Breast epithelium (tissue), 4 donors: ENCODE measurements at regions not wholly inside any gene's neighbourhood (a gene's known extent, or its start where the extent isn't known, plus 50 kb on each side); places are given as distances from the start of the nearest gene placed in this dataset.

Experiments used
- DNase-seq, 2 donors: peaks; one replicate each; pipeline ENCODE4 v3.0.0-alpha.2; 2019; ENCODE audit warnings: low spot score in 2 of 2
- H3K27ac ChIP-seq, 2 donors: fragments of 200-600 bp; sonication (generic) in 1 of 2; one replicate each; pipeline ENCODE4 v1.5.1; 2016 to 2019; ENCODE audit warnings: mild to moderate bottlenecking in 1 of 2
- H3K27me3 ChIP-seq, 2 donors: fragments of 200-600 bp; sonication (generic) in 1 of 2; one replicate each; pipeline versions ENCODE4 v1.5.1 to v1.6.0; 2017 to 2019; ENCODE audit warnings: control low read depth in 1 of 2, mild to moderate bottlenecking in 1 of 2
- H3K36me3 ChIP-seq: fragments of 200-600 bp; one replicate; pipeline ENCODE4 v1.5.1; 2019
- H3K4me1 ChIP-seq, 2 donors: fragments of 200-600 bp; sonication (generic); one replicate each; pipeline ENCODE4 v1.5.1; 2016 to 2019; ENCODE audit warnings: control low read depth in 1 of 2
- H3K4me3 ChIP-seq, 3 donors: fragments of 200-600 bp; sonication (generic); 1 replicate in 2 of 3; 2 replicates in 1 of 3; pipeline ENCODE4 v1.5.1; 2016 to 2019; ENCODE audit warnings: mild to moderate bottlenecking in 3 of 3, moderate library complexity in 2 of 3
- H3K9me3 ChIP-seq, 2 donors: fragments of 200-600 bp; sonication (generic) in 1 of 2; one replicate each; pipeline ENCODE4 v1.5.1; 2016 to 2019; ENCODE audit warnings: control low read depth in 1 of 2
- CTCF ChIP-seq, 3 donors: fragments of 450-650 bp; IDR thresholded peaks; one replicate each; pipeline ENCODE4 v1.5.1; 2016 to 2017; ENCODE audit warnings: antibody characterized with exemption in 3 of 3, mild to moderate bottlenecking in 3 of 3, moderate library complexity in 3 of 3
- POLR2A ChIP-seq: fragments of 450-650 bp; IDR thresholded peaks from one replicate; pipeline ENCODE4 v1.6.1; 2016; ENCODE audit warnings: antibody characterized with exemption, mild to moderate bottlenecking, moderate library complexity
- POLR2AphosphoS5 ChIP-seq, 3 donors: sonication (generic); formaldehyde crosslinking; IDR thresholded peaks; one replicate each; pipeline ENCODE4 v1.6.1; 2017; ENCODE audit warnings: antibody characterized with exemption in 3 of 3
- intact Hi-C: fragments of 100-400 bp; cut with DNase I; formaldehyde crosslinking; loops from one replicate; pipeline ENCODE4 v1.15.1; 2023; ENCODE audit warnings: low total_unique reads

DNA sequence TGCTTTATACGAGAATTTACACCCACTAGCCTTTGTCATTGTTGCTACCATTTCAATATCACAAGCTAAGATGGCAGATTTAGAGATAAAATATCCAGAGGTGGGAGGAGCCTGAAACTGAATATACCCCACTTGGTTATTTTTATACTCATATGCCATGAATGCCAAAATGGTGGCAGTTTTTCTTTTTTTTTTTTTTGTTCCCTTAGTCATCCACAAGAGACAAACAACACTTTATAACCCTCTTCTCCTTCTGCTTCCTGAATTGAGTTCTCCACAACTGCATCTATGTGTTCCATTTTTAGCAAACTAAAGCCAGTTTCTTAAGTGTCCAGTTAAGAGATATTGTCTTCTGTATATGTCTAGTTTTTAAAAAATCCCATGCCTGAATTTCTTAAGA lies 558.4 kb downstream of the LMO4 start:
- intact Hi-C loops: no loop called here

DNA sequence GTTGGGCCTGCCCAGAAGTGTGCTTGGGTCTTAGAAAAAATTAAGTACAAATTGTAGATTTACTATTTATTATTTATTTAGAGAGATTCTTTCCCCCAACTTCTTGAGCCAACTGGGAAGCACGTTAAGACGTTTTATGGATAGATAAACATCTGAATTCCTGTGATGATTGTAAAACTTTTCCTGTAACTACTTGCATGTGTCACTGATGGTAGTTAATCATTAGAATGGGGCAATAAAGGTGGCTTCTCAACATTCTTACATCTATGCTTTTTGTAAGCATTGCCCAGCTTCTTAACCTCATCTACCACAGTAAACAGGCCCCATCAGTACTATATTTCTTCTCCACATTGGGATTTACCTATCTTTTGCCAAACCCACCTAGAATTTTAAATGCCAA lies 559.8 kb downstream of the LMO4 start:
- no peak overlapping the region for H3K27ac ChIP-seq
- TF ChIP-seq CTCF (IDR thresholded peaks at IDR 0.05) (no peak), POLR2AphosphoS5 (IDR thresholded peaks at IDR 0.05) (no peak), POLR2A (no peak)
- no peaks in the 10 kb centered on the region for H3K4me1 ChIP-seq
- no peak for DNase-seq
- no peaks in the 10 kb centered on the region for H3K36me3 ChIP-seq
- H3K4me3 ChIP-seq: no peak overlapping the region
- no peaks in the 10 kb centered on the region for H3K27me3 ChIP-seq
- intact Hi-C loops: no loop called here
- H3K9me3 ChIP-seq: no peaks in the 10 kb centered on the region

More for the DNA sequence above, 558.4 kb downstream of the LMO4 start:
- Histone ChIP-seq H3K9me3 (no peaks in the 10 kb centered on the region), H3K4me3 (no peak overlapping the region), H3K36me3 (no peaks in the 10 kb centered on the region), H3K27me3 (no peaks in the 10 kb centered on the region), H3K27ac (no peak overlapping the region), H3K4me1 (no peaks in the 10 kb centered on the region)
- DNase-seq: no peak
- TF ChIP-seq POLR2AphosphoS5 (IDR thresholded peaks at IDR 0.05): no peak
- TF ChIP-seq POLR2A: no peak
- no peak for TF ChIP-seq CTCF (IDR thresholded peaks at IDR 0.05)

DNA sequence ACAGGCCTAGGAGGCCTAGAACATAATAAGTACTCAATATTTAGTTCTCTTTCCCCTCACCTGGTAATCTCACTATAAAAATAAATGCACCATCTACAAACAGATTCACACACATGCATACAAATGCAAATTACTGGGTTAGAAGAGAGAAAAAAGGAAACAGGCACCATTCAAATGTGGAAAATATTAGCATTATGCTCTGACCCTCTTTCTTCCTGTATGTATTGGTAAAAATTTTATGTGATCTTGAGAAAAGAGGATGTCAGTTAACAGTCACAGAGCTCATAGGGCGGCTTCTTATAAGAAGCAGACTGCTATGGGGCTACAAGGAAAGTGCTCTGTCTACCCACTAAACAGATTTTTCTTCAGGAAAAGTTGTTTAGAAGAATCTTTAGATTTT lies 565.4 kb downstream of the LMO4 start:
- intact Hi-C loops: no loop called here
- Histone ChIP-seq H3K36me3 (no peaks in the 10 kb centered on the region), H3K27ac (no peak overlapping the region), H3K4me1 (no peaks in the 10 kb centered on the region), H3K27me3 (no peaks in the 10 kb centered on the region), H3K4me3 (no peak overlapping the region), H3K9me3 (no peaks in the 10 kb centered on the region)
- no peak for DNase-seq
- TF ChIP-seq POLR2AphosphoS5 (IDR thresholded peaks at IDR 0.05) (no peak), CTCF (IDR thresholded peaks at IDR 0.05) (no peak), POLR2A (no peak)

DNA sequence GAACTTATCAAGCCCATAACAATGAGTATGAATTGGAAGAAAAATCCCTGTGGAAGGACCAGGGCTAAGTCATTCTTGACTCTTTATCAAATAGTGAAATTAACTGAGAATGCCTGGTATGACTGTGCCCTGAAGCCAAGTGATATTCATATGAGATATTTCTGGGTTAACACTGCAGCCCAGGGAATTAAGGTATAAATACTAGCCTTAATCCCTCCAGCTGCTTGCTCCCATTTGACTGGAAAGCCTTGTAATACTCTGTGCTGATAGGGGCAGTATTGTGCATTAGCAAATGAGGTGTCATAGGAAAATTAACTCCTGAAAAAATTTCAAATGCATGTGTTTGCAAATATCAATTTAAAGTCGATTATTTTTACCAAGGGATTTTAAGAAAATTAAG lies 568.8 kb downstream of the LMO4 start:
- H3K9me3 ChIP-seq: no peaks in the 10 kb centered on the region
- no peak overlapping the region for H3K27ac ChIP-seq
- H3K36me3 ChIP-seq: no peaks in the 10 kb centered on the region
- no peak overlapping the region for H3K4me3 ChIP-seq
- TF ChIP-seq CTCF (IDR thresholded peaks at IDR 0.05): no peak
- no peak for TF ChIP-seq POLR2A
- no peak for TF ChIP-seq POLR2AphosphoS5 (IDR thresholded peaks at IDR 0.05)
- intact Hi-C loops: no loop called here
- H3K4me1 ChIP-seq: no peaks in the 10 kb centered on the region
- no peak for DNase-seq
- H3K27me3 ChIP-seq: no peaks in the 10 kb centered on the region

DNA sequence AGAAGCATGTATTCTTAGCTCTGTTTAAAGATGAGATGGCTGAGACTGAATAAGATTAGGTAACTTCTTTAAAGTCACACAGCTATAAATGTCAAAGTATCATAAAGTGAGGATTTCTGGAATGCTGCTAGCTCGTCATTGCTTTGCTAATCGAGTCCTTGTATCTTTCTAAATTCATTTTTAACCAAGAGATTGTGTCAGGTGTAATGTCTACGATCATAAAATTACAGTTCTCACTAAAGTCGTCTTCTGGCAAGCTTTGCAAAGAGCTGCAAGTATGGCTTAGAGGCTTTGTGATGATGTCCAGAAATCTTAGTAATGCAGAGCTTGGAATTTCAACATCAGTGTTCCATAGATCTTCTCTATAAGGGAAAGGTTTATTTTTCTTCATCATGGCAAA lies 569.8 kb downstream of the LMO4 start:
- no peak overlapping the region for H3K27ac ChIP-seq
- no peaks in the 10 kb centered on the region for H3K36me3 ChIP-seq
- no peak overlapping the region for H3K4me3 ChIP-seq
- H3K4me1 ChIP-seq: no peaks in the 10 kb centered on the region
- intact Hi-C loops: no loop called here
- no peaks in the 10 kb centered on the region for H3K27me3 ChIP-seq
- no peaks in the 10 kb centered on the region for H3K9me3 ChIP-seq
- no peak for TF ChIP-seq POLR2A
- no peak for TF ChIP-seq POLR2AphosphoS5 (IDR thresholded peaks at IDR 0.05)
- no peak for TF ChIP-seq CTCF (IDR thresholded peaks at IDR 0.05)
- DNase-seq: no peak
